ENCODE measurements at regions not wholly inside any gene's neighbourhood (a gene's known extent, or its start where the extent isn't known, plus 50 kb on each side); places are given as distances from the start of the nearest gene placed in this dataset.

DNA sequence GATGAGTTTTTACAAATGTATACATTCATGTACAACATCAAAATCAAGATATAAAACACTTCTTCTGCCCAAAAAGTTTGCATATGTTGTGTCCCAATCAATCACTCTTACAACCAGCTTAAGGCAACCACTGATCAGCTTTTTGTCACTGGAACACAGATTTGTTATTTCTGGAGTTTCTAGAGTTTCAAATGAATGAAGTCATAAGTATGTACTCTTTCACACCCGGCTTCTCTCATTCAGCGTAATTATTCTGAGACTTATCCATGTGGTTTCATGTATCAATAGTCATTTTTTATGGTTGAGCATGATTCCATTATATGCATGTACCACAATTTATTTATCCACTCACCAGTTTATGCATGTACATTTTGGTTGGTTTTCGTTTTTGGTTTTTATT is 53.0 kb upstream of the CORO2B start:
- DNase-seq (ENCODE audit: low spot score): no peak

DNA sequence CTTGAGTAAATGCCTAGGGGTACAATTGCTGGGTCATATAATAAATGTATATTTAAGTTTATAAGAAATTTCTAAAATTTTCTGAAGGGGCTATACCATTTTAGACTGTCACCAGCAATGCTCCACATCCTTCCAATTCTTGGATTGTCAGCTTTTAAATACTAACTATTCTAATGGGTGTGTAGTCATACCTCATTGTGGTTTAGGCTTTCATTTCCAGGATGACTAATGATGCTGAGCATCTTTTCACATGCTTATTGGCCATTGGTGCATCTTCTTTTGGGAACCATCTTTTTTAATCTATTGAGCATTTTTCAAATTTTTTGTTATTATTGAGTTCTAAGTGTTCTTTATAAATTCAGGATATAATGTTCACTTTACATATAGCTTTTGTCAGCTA is 52.5 kb upstream of the CORO2B start:
- DNase-seq (ENCODE audit: low spot score): no peak

DNA sequence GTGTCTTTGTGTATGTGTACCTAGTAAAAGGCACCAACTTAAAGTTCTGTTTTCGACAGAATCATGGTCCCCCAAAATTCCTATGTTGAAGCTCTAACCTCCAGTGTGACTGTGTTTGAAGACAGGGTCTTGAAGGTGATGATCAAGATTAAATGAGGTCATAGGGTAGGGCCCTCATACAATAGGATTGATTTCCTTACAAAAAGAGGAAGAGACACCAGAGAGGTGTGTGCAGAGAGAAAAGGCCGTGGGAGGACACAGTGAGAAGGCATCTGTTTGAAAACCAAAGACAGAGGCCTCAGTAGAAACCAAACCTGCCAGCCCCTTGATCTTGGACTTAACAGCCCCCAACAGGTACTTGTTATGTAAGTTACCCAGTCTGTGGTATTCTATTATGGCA is 52.0 kb upstream of the CORO2B start:
- peak; percentile 12 for DNase-seq (ENCODE audit: low spot score)

DNA sequence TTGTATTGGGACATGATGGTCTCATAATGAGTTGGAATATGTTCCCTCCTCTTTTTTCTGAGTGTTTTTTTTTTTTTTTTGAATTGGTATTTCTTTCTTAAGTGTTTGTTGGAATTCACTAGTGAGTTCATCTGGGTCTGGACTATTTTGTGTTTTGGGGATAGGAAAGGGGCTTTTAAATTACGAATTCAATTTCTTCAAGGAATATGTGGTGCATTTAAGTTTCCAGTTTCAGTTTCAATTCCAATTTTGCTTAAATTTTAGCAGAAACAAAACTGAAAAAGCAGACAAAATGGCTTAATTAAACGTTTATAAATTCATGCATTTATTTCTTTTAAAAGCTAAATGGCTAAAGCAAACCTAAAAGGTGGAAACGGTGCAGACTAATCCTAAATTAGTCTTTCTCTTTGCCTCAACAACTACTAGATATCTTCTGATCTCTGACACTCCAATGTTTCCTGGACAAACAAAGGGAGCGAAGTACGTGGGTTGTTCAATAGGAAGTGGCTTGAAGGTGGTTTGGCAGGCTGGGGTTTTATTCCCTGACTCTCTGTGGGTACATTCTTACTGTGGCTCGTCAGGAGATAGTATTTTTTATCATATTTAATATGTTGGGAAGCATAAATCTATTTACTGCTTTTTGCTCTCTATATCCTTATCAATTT is 50.0 kb upstream of the CORO2B start:
- DNase-seq (ENCODE audit: low spot score): no peak
